ENCODE measurements at regions not wholly inside any gene's neighbourhood (a gene's known extent, or its start where the extent isn't known, plus 50 kb on each side); places are given as distances from the start of the nearest gene placed in this dataset.
"Not testable (repeated sequence)": the region's sequence is repeated elsewhere in the genome, so short reads cannot be mapped to it uniquely, and the experiment has no call there.

DNA sequence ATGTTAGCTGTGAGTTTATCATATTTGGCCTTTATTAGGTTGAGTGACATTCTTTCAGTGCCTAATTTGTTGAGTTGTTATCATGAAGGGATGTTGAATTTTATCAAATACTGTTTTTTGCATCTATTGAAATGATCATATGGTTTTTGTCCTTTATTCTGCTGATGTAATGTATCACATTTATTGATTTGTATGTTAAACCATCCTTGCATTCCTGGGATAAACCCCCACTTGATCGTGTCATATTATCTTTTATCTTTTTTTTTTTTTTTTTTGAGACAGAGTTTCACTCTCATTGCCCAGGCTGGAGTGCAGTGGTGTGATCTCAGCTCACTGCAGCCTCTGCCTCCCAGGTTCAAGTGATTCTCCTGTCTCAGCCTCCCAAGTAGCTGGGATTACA, 51.9 kb upstream of the MFGE8 start:
- H3K27ac ChIP-seq (replicated peaks); H3K4me3 ChIP-seq (replicated peaks; ENCODE audit: insufficient read depth, low read length); DNase-seq (ENCODE audit: low read depth in 1 of 2, low spot score in 1 of 2); H3K27me3 ChIP-seq (ENCODE audit: insufficient read depth, poor library complexity, severe bottlenecking): not testable (repeated sequence)

DNA sequence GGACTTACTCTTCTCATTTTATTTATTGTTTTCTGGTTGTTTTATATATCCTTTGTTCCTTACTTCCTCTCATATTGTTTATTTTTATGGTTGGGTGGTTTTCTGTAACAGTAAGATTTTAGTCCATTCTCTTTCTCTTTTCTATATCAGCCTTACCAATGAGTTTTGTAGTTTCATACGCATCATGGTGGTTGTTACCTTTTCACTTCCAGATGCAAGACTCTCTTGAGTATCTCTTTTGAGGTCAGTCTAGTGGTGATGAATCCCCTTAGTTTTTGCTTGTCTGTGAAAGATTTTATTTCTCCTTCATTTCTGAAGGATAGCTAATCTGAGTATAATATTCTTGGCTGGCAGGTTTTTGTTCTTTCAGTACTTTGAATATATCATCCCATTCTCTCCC, 57.1 kb upstream of the MFGE8 start:
- no peak for DNase-seq (ENCODE audit: low read depth in 1 of 2, low spot score in 1 of 2)
- Histone ChIP-seq H3K4me3 (replicated peaks; ENCODE audit: insufficient read depth, low read length) (no peak overlapping the region), H3K27me3 (ENCODE audit: insufficient read depth, poor library complexity, severe bottlenecking) (no peaks in the 10 kb centered on the region), H3K27ac (replicated peaks) (no peak overlapping the region)
- TF ChIP-seq POLR2AphosphoS5 (IDR thresholded peaks at IDR 0.05; ENCODE audit: low read depth) (no peak), SPI1 (IDR thresholded peaks at IDR 0.05; ENCODE audit: borderline replicate concordance, low read depth) (no peak), GABPA (IDR thresholded peaks at IDR 0.05; ENCODE audit: low read depth) (no peak)
- TF ChIP-seq, protein P1, sequence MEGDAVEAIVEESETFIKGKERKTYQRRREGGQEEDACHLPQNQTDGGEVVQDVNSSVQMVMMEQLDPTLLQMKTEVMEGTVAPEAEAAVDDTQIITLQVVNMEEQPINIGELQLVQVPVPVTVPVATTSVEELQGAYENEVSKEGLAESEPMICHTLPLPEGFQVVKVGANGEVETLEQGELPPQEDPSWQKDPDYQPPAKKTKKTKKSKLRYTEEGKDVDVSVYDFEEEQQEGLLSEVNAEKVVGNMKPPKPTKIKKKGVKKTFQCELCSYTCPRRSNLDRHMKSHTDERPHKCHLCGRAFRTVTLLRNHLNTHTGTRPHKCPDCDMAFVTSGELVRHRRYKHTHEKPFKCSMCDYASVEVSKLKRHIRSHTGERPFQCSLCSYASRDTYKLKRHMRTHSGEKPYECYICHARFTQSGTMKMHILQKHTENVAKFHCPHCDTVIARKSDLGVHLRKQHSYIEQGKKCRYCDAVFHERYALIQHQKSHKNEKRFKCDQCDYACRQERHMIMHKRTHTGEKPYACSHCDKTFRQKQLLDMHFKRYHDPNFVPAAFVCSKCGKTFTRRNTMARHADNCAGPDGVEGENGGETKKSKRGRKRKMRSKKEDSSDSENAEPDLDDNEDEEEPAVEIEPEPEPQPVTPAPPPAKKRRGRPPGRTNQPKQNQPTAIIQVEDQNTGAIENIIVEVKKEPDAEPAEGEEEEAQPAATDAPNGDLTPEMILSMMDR (IDR thresholded peaks at IDR 0.05; ENCODE audit: insufficient read depth, low read length) = no peak
- TF ChIP-seq, protein P2, sequence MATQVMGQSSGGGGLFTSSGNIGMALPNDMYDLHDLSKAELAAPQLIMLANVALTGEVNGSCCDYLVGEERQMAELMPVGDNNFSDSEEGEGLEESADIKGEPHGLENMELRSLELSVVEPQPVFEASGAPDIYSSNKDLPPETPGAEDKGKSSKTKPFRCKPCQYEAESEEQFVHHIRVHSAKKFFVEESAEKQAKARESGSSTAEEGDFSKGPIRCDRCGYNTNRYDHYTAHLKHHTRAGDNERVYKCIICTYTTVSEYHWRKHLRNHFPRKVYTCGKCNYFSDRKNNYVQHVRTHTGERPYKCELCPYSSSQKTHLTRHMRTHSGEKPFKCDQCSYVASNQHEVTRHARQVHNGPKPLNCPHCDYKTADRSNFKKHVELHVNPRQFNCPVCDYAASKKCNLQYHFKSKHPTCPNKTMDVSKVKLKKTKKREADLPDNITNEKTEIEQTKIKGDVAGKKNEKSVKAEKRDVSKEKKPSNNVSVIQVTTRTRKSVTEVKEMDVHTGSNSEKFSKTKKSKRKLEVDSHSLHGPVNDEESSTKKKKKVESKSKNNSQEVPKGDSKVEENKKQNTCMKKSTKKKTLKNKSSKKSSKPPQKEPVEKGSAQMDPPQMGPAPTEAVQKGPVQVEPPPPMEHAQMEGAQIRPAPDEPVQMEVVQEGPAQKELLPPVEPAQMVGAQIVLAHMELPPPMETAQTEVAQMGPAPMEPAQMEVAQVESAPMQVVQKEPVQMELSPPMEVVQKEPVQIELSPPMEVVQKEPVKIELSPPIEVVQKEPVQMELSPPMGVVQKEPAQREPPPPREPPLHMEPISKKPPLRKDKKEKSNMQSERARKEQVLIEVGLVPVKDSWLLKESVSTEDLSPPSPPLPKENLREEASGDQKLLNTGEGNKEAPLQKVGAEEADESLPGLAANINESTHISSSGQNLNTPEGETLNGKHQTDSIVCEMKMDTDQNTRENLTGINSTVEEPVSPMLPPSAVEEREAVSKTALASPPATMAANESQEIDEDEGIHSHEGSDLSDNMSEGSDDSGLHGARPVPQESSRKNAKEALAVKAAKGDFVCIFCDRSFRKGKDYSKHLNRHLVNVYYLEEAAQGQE (IDR thresholded peaks at IDR 0.05; ENCODE audit: insufficient replicate concordance, low read depth) = no peak

- no peak for DNase-seq (ENCODE audit: low read depth in 1 of 2, low spot score in 1 of 2)
- Histone ChIP-seq H3K27ac (replicated peaks) (no peak overlapping the region), H3K27me3 (ENCODE audit: insufficient read depth, poor library complexity, severe bottlenecking) (peaks cover 2% of the 10 kb centered on the region), H3K4me3 (replicated peaks; ENCODE audit: insufficient read depth, low read length) (no peak overlapping the region)
- TF ChIP-seq, protein P1 (IDR thresholded peaks at IDR 0.05; ENCODE audit: insufficient read depth, low read length) = no peak
- TF ChIP-seq GABPA (IDR thresholded peaks at IDR 0.05; ENCODE audit: low read depth) (no peak), SPI1 (IDR thresholded peaks at IDR 0.05; ENCODE audit: borderline replicate concordance, low read depth) (no peak), POLR2AphosphoS5 (IDR thresholded peaks at IDR 0.05; ENCODE audit: low read depth) (no peak)
- TF ChIP-seq, protein P2 (IDR thresholded peaks at IDR 0.05; ENCODE audit: insufficient replicate concordance, low read depth) = no peak
Measured at GRCh38 chr15:88974392-88974791, 61.2 kb upstream of the MFGE8 start.

GRCh38 chr15:88975891-88976290, 62.7 kb upstream of the MFGE8 start:
- Histone ChIP-seq H3K27ac (replicated peaks) (no peak overlapping the region), H3K4me3 (replicated peaks; ENCODE audit: insufficient read depth, low read length) (no peak overlapping the region), H3K27me3 (ENCODE audit: insufficient read depth, poor library complexity, severe bottlenecking) (peaks cover 2% of the 10 kb centered on the region)
- TF ChIP-seq GABPA (IDR thresholded peaks at IDR 0.05; ENCODE audit: low read depth) = no peak
- DNase-seq (ENCODE audit: low read depth in 1 of 2, low spot score in 1 of 2) = no peak

GRCh38 chr15:88976656-88977055, 63.5 kb upstream of the MFGE8 start:
- no peak overlapping the region for H3K27ac ChIP-seq (replicated peaks)
- peaks cover 2% of the 10 kb centered on the region for H3K27me3 ChIP-seq (ENCODE audit: insufficient read depth, poor library complexity, severe bottlenecking)
- no peak overlapping the region for H3K4me3 ChIP-seq (replicated peaks; ENCODE audit: insufficient read depth, low read length)
- TF ChIP-seq POLR2AphosphoS5 (IDR thresholded peaks at IDR 0.05; ENCODE audit: low read depth) = no peak
- TF ChIP-seq, protein P2 (IDR thresholded peaks at IDR 0.05; ENCODE audit: insufficient replicate concordance, low read depth) = no peak
- no peak for TF ChIP-seq GABPA (IDR thresholded peaks at IDR 0.05; ENCODE audit: low read depth)
- TF ChIP-seq, protein P1 (IDR thresholded peaks at IDR 0.05; ENCODE audit: insufficient read depth, low read length) = no peak
- no peak for TF ChIP-seq SPI1 (IDR thresholded peaks at IDR 0.05; ENCODE audit: borderline replicate concordance, low read depth)
- no peak for DNase-seq (ENCODE audit: low read depth in 1 of 2, low spot score in 1 of 2)

Data from HL-60 (cell line).